GM12891 (cell line): ENCODE measurements at regions not wholly inside any gene's neighbourhood (a gene's known extent, or its start where the extent isn't known, plus 50 kb on each side); places are given as distances from the start of the nearest gene placed in this dataset.

Experiments
- DNase-seq: peaks from one replicate; pipeline ENCODE4 v3.0.0; 2011; ENCODE audit warnings: low spot score; ENCODE audit not compliant: insufficient read length
- FAIRE-seq: peaks from 2 replicates; lab custom pipeline; 2011; peaks lifted over from hg19 to GRCh38; lab: Jason Lieb, UNC
- PAX5 ChIP-seq: IDR thresholded peaks from 2 replicates; pipeline ENCODE4 v1.6.1; 2011; ENCODE audit warnings: low read length, moderate library complexity, mild to moderate bottlenecking; ENCODE audit not compliant: insufficient read depth, severe bottlenecking
- POLR2A ChIP-seq: IDR thresholded peaks from 2 replicates; pipeline ENCODE4 v1.6.1; 2011; ENCODE audit warnings: low read depth, low read length, control low read depth
- POLR2AphosphoS5 ChIP-seq: IDR thresholded peaks from 2 replicates; pipeline ENCODE4 v1.6.1; 2011; ENCODE audit warnings: low read depth, low read length, control low read depth
- POU2F2 ChIP-seq: IDR thresholded peaks from 2 replicates; pipeline ENCODE4 v1.6.1; 2011; ENCODE audit warnings: low read depth, mild to moderate bottlenecking, control low read depth, low read length, moderate library complexity
- SPI1 ChIP-seq: IDR thresholded peaks from 2 replicates; pipeline ENCODE4 v1.6.1; 2011; ENCODE audit warnings: low read depth, low read length, control low read depth
- TAF1 ChIP-seq: IDR thresholded peaks from 2 replicates; pipeline ENCODE4 v1.6.1; 2011; ENCODE audit warnings: low read depth, low read length, control low read depth

GRCh38 chr6:126091466-126091865 lies 105.1 kb downstream of the TRMT11 start:
- no peak for FAIRE-seq
- no peak for DNase-seq
- TF ChIP-seq POU2F2 (no peak), SPI1 (no peak), POLR2A (no peak), POLR2AphosphoS5 (no peak), PAX5 (no peak), TAF1 (no peak)

GRCh38 chr6:126093108-126093507 lies 106.8 kb downstream of the TRMT11 start:
- no peak for FAIRE-seq
- DNase-seq, result no peak
- TF ChIP-seq TAF1, result no peak
- TF ChIP-seq POLR2A, result no peak
- TF ChIP-seq SPI1, result no peak
- no peak for TF ChIP-seq PAX5
- no peak for TF ChIP-seq POU2F2
- no peak for TF ChIP-seq POLR2AphosphoS5

- FAIRE-seq, result no peak
- no peak for TF ChIP-seq POLR2A
- TF ChIP-seq PAX5, result no peak
- no peak for TF ChIP-seq TAF1
- no peak for TF ChIP-seq SPI1
- no peak for TF ChIP-seq POLR2AphosphoS5
- DNase-seq, result no peak
Measured at GRCh38 chr6:126094411-126094810, 108.1 kb downstream of the TRMT11 start.

- TF ChIP-seq POU2F2 (no peak), TAF1 (no peak), PAX5 (no peak), POLR2A (no peak), POLR2AphosphoS5 (no peak), SPI1 (no peak)
- FAIRE-seq (no peak), DNase-seq (no peak)
Measured at GRCh38 chr6:126100386-126100785, 114.0 kb downstream of the TRMT11 start.

GRCh38 chr6:126102358-126102757 lies 116.0 kb downstream of the TRMT11 start:
- no peak for DNase-seq
- TF ChIP-seq POLR2AphosphoS5 (no peak), PAX5 (no peak), POLR2A (no peak), SPI1 (no peak), TAF1 (no peak), POU2F2 (no peak)
- FAIRE-seq, result no peak

- DNase-seq (no peak), FAIRE-seq (no peak)
- TF ChIP-seq POU2F2, result no peak
- no peak for TF ChIP-seq PAX5
- TF ChIP-seq TAF1, result no peak
- no peak for TF ChIP-seq POLR2A
- TF ChIP-seq SPI1, result no peak
- no peak for TF ChIP-seq POLR2AphosphoS5
Measured at GRCh38 chr6:126103993-126104392, 117.7 kb downstream of the TRMT11 start.

GRCh38 chr6:126107475-126108166 lies 121.3 kb downstream of the TRMT11 start:
- no peak for TF ChIP-seq POLR2A
- no peak for TF ChIP-seq SPI1
- no peak for TF ChIP-seq POLR2AphosphoS5
- TF ChIP-seq PAX5, result no peak
- TF ChIP-seq TAF1, result no peak
- TF ChIP-seq POU2F2, result no peak
- DNase-seq, result no peak
- FAIRE-seq, result no peak

- TF ChIP-seq POLR2AphosphoS5, result no peak
- no peak for TF ChIP-seq TAF1
- TF ChIP-seq POLR2A, result no peak
- TF ChIP-seq POU2F2, result no peak
- no peak for TF ChIP-seq SPI1
- no peak for TF ChIP-seq PAX5
- FAIRE-seq (no peak), DNase-seq (no peak)
Measured at GRCh38 chr6:126110512-126111270, 124.4 kb downstream of the TRMT11 start.

- no peak for TF ChIP-seq POLR2A
- TF ChIP-seq POU2F2, result no peak
- FAIRE-seq (no peak), DNase-seq (no peak)
Measured at GRCh38 chr6:126111327-126111726, 125.0 kb downstream of the TRMT11 start.

- no peak for FAIRE-seq
- DNase-seq, result no peak
- no peak for TF ChIP-seq PAX5
- TF ChIP-seq SPI1, result no peak
- TF ChIP-seq TAF1, result no peak
- TF ChIP-seq POU2F2, result no peak
- no peak for TF ChIP-seq POLR2AphosphoS5
- TF ChIP-seq POLR2A, result no peak
Measured at GRCh38 chr6:126112171-126112632, 125.9 kb downstream of the TRMT11 start.
